Activated CD4-positive, alpha-beta T cell treated with anti-CD3 and anti-CD28 coated beads, Interleukin-2, amount 50 U/mL, for 1 hour (primary cell): ENCODE measurements at regions not wholly inside any gene's neighbourhood (a gene's known extent, or its start where the extent isn't known, plus 50 kb on each side); places are given as distances from the start of the nearest gene placed in this dataset.
"Not testable (repeated sequence)": the region's sequence is repeated elsewhere in the genome, so short reads cannot be mapped to it uniquely, and the experiment has no call there.

Experiments used
- DNase-seq: peaks from one replicate; pipeline ENCODE4 v3.0.0-alpha.2; 2020

GRCh38 chr7:155231941-155232340, 65.7 kb upstream of the INSIG1 start:
- no peak for DNase-seq

- DNase-seq: no peak
Observed at GRCh38 chr7:155232911-155233310, 64.8 kb upstream of the INSIG1 start.

- no peak for DNase-seq
Observed at GRCh38 chr7:155233311-155234157, 64.1 kb upstream of the INSIG1 start.

- DNase-seq: no peak
Observed at GRCh38 chr7:155234158-155234492, 63.6 kb upstream of the INSIG1 start.

- DNase-seq: no peak
Observed at GRCh38 chr7:155234950-155235789, 62.5 kb upstream of the INSIG1 start.

GRCh38 chr7:155236386-155236785, 61.3 kb upstream of the INSIG1 start:
- DNase-seq: no peak

- DNase-seq: no peak
Observed at GRCh38 chr7:155237297-155237696, 60.4 kb upstream of the INSIG1 start.

GRCh38 chr7:155237730-155238129, 59.9 kb upstream of the INSIG1 start:
- no peak for DNase-seq

- DNase-seq: not testable (repeated sequence)
Observed at GRCh38 chr7:155239431-155240087, 58.1 kb upstream of the INSIG1 start.

- DNase-seq: no peak
Observed at GRCh38 chr7:155244675-155245074, 53.0 kb upstream of the INSIG1 start.

GRCh38 chr7:155247479-155248365, 50.0 kb upstream of the INSIG1 start:
- no peak for DNase-seq
